ENCODE measurements at regions not wholly inside any gene's neighbourhood (a gene's known extent, or its start where the extent isn't known, plus 50 kb on each side); places are given as distances from the start of the nearest gene placed in this dataset.
"Not testable (repeated sequence)": the region's sequence is repeated elsewhere in the genome, so short reads cannot be mapped to it uniquely, and the experiment has no call there.

DNA sequence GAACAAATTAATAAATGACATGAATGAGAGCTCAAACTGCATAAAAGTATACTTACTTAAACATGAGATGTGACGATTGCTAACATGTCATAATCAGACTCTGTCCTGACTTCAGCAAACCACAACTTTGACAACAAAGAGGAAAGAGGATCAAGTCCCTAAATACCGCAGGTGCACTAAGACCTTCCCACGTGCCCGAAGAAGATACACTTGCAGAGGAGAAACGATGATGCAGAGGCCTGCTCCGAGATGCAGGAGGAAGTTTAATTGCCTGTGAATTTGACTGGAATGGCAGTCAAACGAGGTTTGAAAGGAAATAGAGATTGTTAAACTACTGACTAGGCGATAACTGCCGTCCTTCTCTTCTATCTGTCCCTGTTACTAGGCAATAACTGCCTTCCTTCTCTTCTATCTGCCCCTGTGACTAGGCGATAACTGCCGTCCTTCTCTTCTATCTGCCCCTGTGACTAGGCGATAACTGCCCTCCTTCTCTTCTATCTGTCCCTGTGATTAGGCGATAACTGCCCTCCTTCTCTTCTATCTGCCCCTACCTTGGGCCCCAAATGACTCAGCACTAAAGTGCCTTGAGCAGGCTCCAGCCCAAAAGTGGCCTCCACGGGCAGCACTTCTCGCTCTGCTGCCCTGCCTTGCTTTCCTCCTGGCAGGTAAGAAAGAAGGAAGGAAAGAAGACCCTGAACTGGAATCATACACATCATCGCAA is 2226.0 kb upstream of the DEFB115 start:
- intact Hi-C loops (cut with DNase I); ATAC-seq; H3K4me1 ChIP-seq; H3K27ac ChIP-seq; DNase-seq; H3K27me3 ChIP-seq (ENCODE audit: low read depth); H3K9me3 ChIP-seq; H3K4me3 ChIP-seq; H3K36me3 ChIP-seq: not testable (repeated sequence)

DNA sequence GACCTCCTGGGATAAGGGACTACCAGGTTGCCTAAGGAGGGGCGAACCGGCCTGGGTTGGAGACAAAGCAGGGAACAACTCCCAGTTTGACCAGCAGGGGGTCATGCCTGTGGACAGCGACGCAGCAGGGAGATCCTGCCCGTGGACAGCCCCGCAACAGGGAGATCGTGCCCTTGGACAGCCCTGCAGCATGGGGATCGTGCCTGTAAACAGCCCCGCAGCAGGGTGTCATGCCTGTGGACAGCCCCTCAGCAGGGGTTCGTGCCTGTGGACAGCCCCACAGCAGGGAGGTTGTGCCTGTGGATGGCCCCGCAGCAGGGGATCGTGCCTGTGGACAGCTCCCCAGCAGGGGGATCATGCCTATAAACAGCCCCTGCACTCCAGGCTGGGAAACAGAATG is 2213.2 kb upstream of the DEFB115 start:
- intact Hi-C loops (cut with DNase I); H3K4me3 ChIP-seq; DNase-seq; H3K9me3 ChIP-seq; H3K36me3 ChIP-seq; H3K27me3 ChIP-seq (ENCODE audit: low read depth); H3K27ac ChIP-seq; H3K4me1 ChIP-seq; ATAC-seq: not testable (repeated sequence)

DNA sequence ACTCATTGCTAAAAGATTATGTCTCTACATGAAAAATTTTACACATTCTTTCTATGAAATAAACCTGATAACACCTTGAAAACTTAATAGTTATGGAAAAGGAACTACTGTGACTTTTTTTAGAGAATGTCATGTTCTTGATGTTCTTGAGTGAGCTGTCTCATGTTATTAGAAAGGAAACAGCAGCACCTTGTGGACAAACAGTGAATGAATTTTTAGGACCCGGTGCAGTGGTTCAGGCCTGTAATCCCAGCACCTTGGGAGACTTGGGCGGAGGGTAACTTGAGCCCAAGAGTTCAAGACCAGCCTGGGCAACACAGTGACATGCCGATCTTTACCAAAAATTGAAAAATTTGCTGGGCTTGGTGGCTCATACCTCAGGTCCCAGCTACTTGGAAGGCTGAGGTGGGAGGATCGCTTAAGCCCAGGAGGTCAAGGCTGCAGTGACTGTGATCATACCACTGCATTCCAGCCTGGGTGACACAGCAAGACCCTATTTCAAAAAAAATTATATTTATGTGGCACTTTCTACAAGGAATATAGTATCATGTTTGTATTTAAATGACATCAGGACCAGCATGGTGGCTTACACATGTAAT is 2207.4 kb upstream of the DEFB115 start:
- DNase-seq; ATAC-seq; H3K27me3 ChIP-seq (ENCODE audit: low read depth); intact Hi-C loops (cut with DNase I); H3K4me1 ChIP-seq; H3K36me3 ChIP-seq; H3K27ac ChIP-seq; H3K9me3 ChIP-seq; H3K4me3 ChIP-seq: not testable (repeated sequence)

DNA sequence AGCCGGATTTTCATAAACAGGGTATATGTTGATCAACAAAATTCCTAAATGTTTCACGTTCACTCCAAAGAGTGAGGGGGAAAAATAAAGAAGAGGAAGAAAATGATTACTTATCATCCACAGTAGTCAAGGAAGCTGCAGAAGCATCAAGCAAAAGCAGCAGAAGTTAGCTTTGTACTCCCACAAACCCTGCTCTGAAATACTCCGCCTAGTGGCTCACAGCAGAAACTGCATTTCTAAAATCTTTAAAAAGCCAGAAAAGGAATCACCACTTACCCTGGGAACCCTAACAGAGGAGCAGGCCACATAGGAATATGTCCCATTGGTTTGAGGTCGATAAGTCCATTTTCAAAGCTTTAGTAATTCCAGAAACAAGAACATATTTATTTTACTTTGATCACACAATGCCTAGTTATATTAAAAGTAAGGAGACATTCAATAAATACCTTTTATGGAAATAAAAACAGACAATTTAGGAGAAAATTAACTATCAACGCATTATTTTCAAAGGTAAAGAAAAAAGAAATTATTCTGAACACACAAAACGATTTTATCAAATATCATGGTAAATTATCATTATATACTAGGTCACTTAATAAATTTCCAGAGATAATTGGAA is 2199.5 kb upstream of the DEFB115 start:
- H3K4me1 ChIP-seq; H3K4me3 ChIP-seq; H3K27me3 ChIP-seq (ENCODE audit: low read depth); H3K27ac ChIP-seq; H3K9me3 ChIP-seq; DNase-seq; ATAC-seq; intact Hi-C loops (cut with DNase I); H3K36me3 ChIP-seq: not testable (repeated sequence)
- TF ChIP-seq, protein P1, sequence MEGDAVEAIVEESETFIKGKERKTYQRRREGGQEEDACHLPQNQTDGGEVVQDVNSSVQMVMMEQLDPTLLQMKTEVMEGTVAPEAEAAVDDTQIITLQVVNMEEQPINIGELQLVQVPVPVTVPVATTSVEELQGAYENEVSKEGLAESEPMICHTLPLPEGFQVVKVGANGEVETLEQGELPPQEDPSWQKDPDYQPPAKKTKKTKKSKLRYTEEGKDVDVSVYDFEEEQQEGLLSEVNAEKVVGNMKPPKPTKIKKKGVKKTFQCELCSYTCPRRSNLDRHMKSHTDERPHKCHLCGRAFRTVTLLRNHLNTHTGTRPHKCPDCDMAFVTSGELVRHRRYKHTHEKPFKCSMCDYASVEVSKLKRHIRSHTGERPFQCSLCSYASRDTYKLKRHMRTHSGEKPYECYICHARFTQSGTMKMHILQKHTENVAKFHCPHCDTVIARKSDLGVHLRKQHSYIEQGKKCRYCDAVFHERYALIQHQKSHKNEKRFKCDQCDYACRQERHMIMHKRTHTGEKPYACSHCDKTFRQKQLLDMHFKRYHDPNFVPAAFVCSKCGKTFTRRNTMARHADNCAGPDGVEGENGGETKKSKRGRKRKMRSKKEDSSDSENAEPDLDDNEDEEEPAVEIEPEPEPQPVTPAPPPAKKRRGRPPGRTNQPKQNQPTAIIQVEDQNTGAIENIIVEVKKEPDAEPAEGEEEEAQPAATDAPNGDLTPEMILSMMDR (IDR thresholded peaks at IDR 0.05): peak; percentile 33

DNA sequence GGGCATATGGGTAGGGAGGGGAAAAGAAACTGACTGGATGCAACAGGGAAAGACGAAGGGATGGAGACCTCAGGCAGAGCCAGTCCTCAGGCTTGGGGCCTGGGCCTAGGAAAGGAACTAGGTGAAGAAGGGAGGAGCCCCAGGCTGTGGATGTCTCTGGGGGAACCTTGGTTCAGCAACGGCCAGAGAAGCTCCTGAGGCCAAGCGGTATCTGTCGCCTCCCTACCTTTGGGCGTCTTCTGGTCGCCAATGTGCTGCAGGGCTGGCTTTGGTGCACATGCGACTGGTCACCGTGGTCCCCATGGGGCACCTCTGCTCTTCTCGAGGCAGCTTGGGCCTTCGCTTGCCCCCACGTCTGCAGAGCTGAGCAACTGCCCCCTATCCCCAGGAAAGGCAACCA is 2195.0 kb upstream of the DEFB115 start:
- intact Hi-C loops (cut with DNase I): not testable (repeated sequence)

DNA sequence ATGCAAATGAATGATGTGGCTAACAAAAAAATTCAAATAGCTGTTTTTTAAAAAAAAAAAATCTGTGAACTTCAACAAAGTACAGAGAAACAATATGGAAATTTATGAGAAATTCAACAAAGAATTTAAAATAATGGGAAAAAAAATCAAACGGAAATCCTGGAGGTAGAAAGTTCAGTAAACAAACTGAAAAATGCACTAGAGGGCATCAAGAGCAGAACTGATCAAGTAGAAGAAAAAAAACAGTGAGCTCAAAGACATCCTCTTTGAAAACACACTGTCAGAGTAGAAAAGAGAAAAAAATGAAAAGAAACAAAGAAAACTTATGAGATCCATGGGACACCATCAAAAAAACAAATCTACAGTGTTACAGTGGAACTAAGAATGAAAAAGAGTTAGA is 2191.1 kb upstream of the DEFB115 start:
- intact Hi-C loops (cut with DNase I); DNase-seq; H3K27ac ChIP-seq; H3K27me3 ChIP-seq (ENCODE audit: low read depth); ATAC-seq; H3K4me3 ChIP-seq; H3K36me3 ChIP-seq; H3K4me1 ChIP-seq: not testable (repeated sequence)
- H3K9me3 ChIP-seq: peaks cover 24% of the 10 kb centered on the region

More for the DNA sequence above, 2195.0 kb upstream of the DEFB115 start:
- peaks cover 15% of the 10 kb centered on the region for H3K9me3 ChIP-seq
- not testable (repeated sequence) for H3K27me3 ChIP-seq (ENCODE audit: low read depth); ATAC-seq; DNase-seq; H3K27ac ChIP-seq; H3K4me1 ChIP-seq; H3K4me3 ChIP-seq; H3K36me3 ChIP-seq

DNA sequence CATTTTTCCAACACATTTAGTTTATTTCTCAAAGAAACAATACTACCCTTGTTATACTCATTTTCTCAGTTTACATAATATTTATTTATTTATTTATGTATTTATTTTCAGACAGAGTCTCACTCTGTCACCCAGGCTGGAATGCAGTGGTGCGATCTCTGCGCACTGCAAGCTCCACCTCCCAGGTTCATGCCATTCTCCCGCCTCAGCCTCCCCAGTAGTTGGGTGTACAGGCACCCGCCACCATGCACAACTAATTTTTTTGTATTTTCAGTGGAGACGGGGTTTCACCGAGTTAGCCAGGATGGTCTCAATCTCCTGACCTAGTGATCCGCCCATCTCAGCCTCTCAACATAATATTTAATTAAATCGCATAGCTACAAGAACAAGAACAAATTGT is 2183.8 kb upstream of the DEFB115 start:
- DNase-seq; H3K9me3 ChIP-seq; intact Hi-C loops (cut with DNase I); H3K27me3 ChIP-seq (ENCODE audit: low read depth); H3K27ac ChIP-seq; H3K4me3 ChIP-seq; H3K4me1 ChIP-seq; ATAC-seq; H3K36me3 ChIP-seq: not testable (repeated sequence)

DNA sequence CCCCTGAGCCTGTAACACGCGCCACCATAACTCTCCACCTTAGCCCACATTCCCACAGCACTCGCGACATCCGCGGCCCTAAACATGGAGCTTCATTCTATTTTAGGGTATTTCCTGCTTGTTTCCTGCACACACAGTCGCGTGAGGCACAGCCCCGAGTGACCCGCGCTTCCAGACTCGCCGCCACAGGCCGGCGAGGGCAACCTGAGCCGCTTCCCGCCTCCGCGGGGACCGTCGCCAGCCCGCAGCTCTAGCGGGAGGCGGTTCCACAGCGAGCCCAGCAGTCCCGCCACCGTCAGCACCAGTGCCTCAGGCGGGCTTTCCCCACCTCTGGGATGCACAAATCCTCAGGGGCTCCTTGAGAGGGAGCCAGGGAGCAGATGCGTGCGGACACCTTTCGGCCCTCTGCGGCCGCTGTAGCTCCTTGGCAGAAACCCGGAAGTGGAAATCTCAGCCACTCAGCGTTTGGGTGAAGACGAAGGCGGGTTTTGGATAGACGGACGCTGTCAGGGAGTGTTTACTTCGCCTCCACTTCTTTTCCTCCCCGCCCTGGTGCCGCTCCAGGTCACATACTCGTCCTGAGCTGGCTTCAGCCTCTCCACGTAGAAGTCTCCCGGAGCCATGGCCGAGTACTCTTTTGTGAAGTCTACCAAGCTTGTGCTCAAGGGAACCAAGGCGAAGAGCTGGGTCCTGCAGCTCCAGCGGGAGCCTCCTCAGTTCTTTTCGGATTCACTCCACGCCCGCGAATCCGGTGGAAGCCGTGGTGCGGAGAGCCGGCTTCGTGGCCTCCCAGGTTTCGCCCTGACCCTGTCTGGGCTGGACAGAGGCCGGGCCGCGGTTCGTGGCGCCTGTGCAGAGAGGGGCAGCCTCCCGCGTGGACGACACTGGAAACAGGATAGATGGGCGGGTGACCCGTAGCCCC is 2177.4 kb upstream of the DEFB115 start:
- DNase-seq (no peak), ATAC-seq (peak; percentile 70 to 81)
- intact Hi-C loops (cut with DNase I): no loop called here
- H3K27ac ChIP-seq: no peak overlapping the region
- no peaks in the 10 kb centered on the region for H3K27me3 ChIP-seq (ENCODE audit: low read depth)
- H3K4me1 ChIP-seq: no peaks in the 10 kb centered on the region
- H3K36me3 ChIP-seq: no peaks in the 10 kb centered on the region
- TF ChIP-seq, protein P1 (IDR thresholded peaks at IDR 0.05): no peak
- H3K9me3 ChIP-seq: peaks cover 3% of the 10 kb centered on the region
- H3K4me3 ChIP-seq: peak overlapping the region; percentile 21

DNA sequence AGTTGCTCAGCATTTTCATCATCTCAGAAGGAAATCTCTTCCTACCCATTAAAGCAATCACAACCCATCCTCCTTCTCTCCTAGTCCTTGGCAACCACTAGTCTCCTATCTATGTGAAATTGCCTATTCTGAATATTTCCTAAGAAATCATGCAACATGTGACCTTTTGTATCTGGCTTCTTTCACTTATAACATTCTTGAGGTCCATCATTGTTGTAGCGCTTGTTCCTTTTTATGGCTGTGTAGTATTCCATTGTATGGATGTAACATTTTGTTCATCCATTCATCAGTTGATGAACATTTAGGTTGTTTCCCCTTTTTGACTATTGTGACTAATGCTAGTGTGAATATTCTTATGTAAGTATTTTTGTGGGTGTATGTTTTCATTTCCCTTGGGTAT is 2175.8 kb upstream of the DEFB115 start:
- H3K27ac ChIP-seq; DNase-seq; H3K9me3 ChIP-seq; intact Hi-C loops (cut with DNase I); H3K36me3 ChIP-seq; H3K27me3 ChIP-seq (ENCODE audit: low read depth); H3K4me3 ChIP-seq; H3K4me1 ChIP-seq; ATAC-seq: not testable (repeated sequence)
